ENCODE measurements at regions not wholly inside any gene's neighbourhood (a gene's known extent, or its start where the extent isn't known, plus 50 kb on each side); places are given as distances from the start of the nearest gene placed in this dataset.

DNA sequence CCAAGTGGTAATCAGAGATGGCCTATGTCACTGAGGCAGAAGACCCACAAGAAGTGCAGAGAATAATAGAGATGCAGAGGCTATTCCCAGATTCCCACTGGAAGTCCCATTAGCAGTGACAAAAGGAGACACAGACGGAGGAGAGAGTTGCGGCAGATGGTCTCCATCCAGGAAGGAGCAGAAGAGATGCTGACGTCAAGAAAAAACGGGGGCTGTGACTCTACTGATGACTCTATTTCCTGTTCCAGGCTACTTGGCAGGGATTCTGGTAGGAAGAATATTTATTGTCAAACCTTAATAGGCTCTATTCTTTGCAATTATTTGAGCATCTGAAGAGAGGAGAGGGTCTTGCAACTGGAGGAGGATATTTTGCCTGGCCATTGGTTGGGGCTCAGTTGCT lies 246.0 kb upstream of the ECI2 start (continued):
- TF ChIP-seq, protein P1, sequence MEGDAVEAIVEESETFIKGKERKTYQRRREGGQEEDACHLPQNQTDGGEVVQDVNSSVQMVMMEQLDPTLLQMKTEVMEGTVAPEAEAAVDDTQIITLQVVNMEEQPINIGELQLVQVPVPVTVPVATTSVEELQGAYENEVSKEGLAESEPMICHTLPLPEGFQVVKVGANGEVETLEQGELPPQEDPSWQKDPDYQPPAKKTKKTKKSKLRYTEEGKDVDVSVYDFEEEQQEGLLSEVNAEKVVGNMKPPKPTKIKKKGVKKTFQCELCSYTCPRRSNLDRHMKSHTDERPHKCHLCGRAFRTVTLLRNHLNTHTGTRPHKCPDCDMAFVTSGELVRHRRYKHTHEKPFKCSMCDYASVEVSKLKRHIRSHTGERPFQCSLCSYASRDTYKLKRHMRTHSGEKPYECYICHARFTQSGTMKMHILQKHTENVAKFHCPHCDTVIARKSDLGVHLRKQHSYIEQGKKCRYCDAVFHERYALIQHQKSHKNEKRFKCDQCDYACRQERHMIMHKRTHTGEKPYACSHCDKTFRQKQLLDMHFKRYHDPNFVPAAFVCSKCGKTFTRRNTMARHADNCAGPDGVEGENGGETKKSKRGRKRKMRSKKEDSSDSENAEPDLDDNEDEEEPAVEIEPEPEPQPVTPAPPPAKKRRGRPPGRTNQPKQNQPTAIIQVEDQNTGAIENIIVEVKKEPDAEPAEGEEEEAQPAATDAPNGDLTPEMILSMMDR (conservative IDR thresholded peaks at IDR 0.05; ENCODE audit: low read depth in 2 of 2) = no peak
- TF ChIP-seq, protein P2, sequence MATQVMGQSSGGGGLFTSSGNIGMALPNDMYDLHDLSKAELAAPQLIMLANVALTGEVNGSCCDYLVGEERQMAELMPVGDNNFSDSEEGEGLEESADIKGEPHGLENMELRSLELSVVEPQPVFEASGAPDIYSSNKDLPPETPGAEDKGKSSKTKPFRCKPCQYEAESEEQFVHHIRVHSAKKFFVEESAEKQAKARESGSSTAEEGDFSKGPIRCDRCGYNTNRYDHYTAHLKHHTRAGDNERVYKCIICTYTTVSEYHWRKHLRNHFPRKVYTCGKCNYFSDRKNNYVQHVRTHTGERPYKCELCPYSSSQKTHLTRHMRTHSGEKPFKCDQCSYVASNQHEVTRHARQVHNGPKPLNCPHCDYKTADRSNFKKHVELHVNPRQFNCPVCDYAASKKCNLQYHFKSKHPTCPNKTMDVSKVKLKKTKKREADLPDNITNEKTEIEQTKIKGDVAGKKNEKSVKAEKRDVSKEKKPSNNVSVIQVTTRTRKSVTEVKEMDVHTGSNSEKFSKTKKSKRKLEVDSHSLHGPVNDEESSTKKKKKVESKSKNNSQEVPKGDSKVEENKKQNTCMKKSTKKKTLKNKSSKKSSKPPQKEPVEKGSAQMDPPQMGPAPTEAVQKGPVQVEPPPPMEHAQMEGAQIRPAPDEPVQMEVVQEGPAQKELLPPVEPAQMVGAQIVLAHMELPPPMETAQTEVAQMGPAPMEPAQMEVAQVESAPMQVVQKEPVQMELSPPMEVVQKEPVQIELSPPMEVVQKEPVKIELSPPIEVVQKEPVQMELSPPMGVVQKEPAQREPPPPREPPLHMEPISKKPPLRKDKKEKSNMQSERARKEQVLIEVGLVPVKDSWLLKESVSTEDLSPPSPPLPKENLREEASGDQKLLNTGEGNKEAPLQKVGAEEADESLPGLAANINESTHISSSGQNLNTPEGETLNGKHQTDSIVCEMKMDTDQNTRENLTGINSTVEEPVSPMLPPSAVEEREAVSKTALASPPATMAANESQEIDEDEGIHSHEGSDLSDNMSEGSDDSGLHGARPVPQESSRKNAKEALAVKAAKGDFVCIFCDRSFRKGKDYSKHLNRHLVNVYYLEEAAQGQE (IDR thresholded peaks at IDR 0.05; ENCODE audit: unreplicated experiment) = no peak
- TF ChIP-seq CREB1 (CRISPR knock-in tag; IDR thresholded peaks at IDR 0.05; ENCODE audit: low read depth) (no peak), STAT1 (IDR thresholded peaks at IDR 0.05; ENCODE audit: unreplicated experiment) (no peak)

DNA sequence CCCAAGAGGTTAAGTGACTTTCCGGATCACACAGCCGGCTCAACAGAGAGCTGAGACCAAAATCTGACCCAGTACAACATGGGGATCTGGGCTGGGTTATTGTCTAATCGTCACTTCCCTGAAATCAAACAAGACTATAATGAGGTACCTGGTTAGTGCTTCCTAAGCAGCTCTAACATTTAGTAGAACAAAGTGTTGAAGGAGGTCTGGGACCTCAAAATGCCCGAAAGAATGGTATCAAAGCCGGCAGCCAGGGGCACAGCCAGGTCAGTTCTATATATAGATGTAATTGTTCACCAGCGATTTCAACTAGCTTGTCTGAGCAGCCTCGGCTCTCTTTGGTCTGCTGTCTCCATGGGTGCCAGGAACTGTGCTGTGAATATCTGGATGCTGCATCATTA lies 245.5 kb upstream of the ECI2 start:
- no peak overlapping the region for H3K27ac ChIP-seq (ENCODE audit: low read depth)
- ATAC-seq = no peak
- TF ChIP-seq ZNF331 (CRISPR knock-in tag; IDR thresholded peaks at IDR 0.05; ENCODE audit: low read depth) (no peak), EZH2 (IDR thresholded peaks at IDR 0.05; ENCODE audit: low read depth, unreplicated experiment) (no peak), CREB1 (CRISPR knock-in tag; IDR thresholded peaks at IDR 0.05; ENCODE audit: low read depth) (no peak), STAT1 (IDR thresholded peaks at IDR 0.05; ENCODE audit: unreplicated experiment) (no peak), ZNF114 (CRISPR knock-in tag; IDR thresholded peaks at IDR 0.05) (no peak), NANOG (IDR thresholded peaks at IDR 0.05; ENCODE audit: borderline replicate concordance) (no peak)
- TF ChIP-seq, protein P3, sequence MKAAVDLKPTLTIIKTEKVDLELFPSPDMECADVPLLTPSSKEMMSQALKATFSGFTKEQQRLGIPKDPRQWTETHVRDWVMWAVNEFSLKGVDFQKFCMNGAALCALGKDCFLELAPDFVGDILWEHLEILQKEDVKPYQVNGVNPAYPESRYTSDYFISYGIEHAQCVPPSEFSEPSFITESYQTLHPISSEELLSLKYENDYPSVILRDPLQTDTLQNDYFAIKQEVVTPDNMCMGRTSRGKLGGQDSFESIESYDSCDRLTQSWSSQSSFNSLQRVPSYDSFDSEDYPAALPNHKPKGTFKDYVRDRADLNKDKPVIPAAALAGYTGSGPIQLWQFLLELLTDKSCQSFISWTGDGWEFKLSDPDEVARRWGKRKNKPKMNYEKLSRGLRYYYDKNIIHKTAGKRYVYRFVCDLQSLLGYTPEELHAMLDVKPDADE (IDR thresholded peaks at IDR 0.05) = no peak
- TF ChIP-seq, protein P1 (conservative IDR thresholded peaks at IDR 0.05; ENCODE audit: low read depth in 2 of 2) = no peak
- TF ChIP-seq, protein P4, sequence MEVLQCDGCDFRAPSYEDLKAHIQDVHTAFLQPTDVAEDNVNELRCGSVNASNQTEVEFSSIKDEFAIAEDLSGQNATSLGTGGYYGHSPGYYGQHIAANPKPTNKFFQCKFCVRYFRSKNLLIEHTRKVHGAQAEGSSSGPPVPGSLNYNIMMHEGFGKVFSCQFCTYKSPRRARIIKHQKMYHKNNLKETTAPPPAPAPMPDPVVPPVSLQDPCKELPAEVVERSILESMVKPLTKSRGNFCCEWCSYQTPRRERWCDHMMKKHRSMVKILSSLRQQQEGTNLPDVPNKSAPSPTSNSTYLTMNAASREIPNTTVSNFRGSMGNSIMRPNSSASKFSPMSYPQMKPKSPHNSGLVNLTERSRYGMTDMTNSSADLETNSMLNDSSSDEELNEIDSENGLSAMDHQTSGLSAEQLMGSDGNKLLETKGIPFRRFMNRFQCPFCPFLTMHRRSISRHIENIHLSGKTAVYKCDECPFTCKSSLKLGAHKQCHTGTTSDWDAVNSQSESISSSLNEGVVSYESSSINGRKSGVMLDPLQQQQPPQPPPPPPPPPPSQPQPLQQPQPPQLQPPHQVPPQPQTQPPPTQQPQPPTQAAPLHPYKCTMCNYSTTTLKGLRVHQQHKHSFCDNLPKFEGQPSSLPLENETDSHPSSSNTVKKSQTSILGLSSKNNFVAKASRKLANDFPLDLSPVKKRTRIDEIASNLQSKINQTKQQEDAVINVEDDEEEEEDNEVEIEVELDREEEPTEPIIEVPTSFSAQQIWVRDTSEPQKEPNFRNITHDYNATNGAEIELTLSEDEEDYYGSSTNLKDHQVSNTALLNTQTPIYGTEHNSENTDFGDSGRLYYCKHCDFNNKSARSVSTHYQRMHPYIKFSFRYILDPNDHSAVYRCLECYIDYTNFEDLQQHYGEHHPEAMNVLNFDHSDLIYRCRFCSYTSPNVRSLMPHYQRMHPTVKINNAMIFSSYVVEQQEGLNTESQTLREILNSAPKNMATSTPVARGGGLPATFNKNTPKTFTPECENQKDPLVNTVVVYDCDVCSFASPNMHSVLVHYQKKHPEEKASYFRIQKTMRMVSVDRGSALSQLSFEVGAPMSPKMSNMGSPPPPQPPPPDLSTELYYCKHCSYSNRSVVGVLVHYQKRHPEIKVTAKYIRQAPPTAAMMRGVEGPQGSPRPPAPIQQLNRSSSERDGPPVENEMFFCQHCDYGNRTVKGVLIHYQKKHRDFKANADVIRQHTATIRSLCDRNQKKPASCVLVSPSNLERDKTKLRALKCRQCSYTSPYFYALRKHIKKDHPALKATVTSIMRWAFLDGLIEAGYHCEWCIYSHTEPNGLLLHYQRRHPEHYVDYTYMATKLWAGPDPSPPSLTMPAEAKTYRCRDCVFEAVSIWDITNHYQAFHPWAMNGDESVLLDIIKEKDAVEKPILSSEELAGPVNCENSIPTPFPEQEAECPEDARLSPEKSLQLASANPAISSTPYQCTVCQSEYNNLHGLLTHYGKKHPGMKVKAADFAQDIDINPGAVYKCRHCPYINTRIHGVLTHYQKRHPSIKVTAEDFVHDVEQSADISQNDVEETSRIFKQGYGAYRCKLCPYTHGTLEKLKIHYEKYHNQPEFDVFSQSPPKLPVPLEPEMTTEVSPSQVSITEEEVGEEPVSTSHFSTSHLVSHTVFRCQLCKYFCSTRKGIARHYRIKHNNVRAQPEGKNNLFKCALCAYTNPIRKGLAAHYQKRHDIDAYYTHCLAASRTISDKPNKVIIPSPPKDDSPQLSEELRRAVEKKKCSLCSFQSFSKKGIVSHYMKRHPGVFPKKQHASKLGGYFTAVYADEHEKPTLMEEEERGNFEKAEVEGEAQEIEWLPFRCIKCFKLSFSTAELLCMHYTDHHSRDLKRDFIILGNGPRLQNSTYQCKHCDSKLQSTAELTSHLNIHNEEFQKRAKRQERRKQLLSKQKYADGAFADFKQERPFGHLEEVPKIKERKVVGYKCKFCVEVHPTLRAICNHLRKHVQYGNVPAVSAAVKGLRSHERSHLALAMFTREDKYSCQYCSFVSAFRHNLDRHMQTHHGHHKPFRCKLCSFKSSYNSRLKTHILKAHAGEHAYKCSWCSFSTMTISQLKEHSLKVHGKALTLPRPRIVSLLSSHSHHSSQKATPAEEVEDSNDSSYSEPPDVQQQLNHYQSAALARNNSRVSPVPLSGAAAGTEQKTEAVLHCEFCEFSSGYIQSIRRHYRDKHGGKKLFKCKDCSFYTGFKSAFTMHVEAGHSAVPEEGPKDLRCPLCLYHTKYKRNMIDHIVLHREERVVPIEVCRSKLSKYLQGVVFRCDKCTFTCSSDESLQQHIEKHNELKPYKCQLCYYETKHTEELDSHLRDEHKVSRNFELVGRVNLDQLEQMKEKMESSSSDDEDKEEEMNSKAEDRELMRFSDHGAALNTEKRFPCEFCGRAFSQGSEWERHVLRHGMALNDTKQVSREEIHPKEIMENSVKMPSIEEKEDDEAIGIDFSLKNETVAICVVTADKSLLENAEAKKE (CRISPR knock-in tag; IDR thresholded peaks at IDR 0.05) = no peak

More for the DNA sequence above, 245.5 kb upstream of the ECI2 start:
- peaks cover 43% of the 10 kb centered on the region for H3K9me3 Mint-ChIP-seq
- no peak overlapping the region for H3K4me3 Mint-ChIP-seq
- H2AFZ ChIP-seq = no peak overlapping the region
- no peak for DNase-seq (ENCODE audit: low spot score)
- no peaks in the 10 kb centered on the region for H3K4me1 Mint-ChIP-seq
- H3K27me3 ChIP-seq (ENCODE audit: insufficient read depth) = no peaks in the 10 kb centered on the region
- no peaks in the 10 kb centered on the region for H3K79me2 ChIP-seq (replicated peaks; ENCODE audit: insufficient read depth)
- no peaks in the 10 kb centered on the region for H3K4me1 ChIP-seq (ENCODE audit: insufficient read depth)
- peaks cover 11% of the 10 kb centered on the region for H3K27me3 Mint-ChIP-seq (ENCODE audit: insufficient read depth, low read depth, poor library complexity)
- peaks cover 36% of the 10 kb centered on the region for H3K36me3 Mint-ChIP-seq (ENCODE audit: low read depth)
- H3K4me3 ChIP-seq = no peak overlapping the region
- no peaks in the 10 kb centered on the region for H4K20me1 ChIP-seq (replicated peaks; ENCODE audit: insufficient read depth)
- no peak overlapping the region for H3K27ac Mint-ChIP-seq
- no peaks in the 10 kb centered on the region for H3F3A ChIP-seq (replicated peaks; ENCODE audit: low read depth)
- no peak overlapping the region for H3K4me2 ChIP-seq
- H3K36me3 ChIP-seq (ENCODE audit: insufficient read depth) = peaks cover 9% of the 10 kb centered on the region
- H3K9me2 ChIP-seq (ENCODE audit: insufficient read depth) = peaks cover 5% of the 10 kb centered on the region; the same call in 1 of the 2 replicates

Measured in GM23338 (cell line).